ENCODE measurements at regions not wholly inside any gene's neighbourhood (a gene's known extent, or its start where the extent isn't known, plus 50 kb on each side); places are given as distances from the start of the nearest gene placed in this dataset.

GRCh38 chr1:4430406-4431365 lies 223.7 kb upstream of the AJAP1 start:
- TF ChIP-seq CTCF (IDR thresholded peaks at IDR 0.05; ENCODE audit: low read depth, low read length, poor library complexity, severe bottlenecking) (no peak), EZH2phosphoT487 (IDR thresholded peaks at IDR 0.05; ENCODE audit: borderline replicate concordance, low read length) (no peak)

All from DOHH2 (cell line).